ENCODE measurements at regions not wholly inside any gene's neighbourhood (a gene's known extent, or its start where the extent isn't known, plus 50 kb on each side); places are given as distances from the start of the nearest gene placed in this dataset.

DNA sequence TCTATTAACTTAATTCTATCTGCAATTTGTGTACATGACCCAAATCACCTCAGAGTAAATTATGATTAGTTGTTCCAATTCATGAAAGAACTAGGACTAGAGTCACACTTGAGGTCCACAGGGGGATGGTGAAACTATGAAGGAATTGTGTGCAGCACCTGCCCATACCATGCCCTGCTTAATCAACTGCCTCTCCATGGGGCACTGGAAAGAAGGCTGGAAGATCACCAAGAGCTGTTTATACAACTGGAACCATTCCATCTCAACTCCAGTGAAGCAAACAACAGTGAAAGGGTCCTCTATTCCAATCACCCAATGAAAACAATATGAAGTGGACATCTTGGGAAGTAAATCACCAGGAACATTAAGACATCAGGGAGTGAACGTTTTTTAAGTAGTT lies 98.7 kb upstream of the SEMA3D start:
- Histone ChIP-seq H4K20me1 (replicated peaks in 1 of 2; ENCODE audit: control insufficient read depth in 1 of 2, insufficient read depth in 2 of 2, low read length in 2 of 2) (no peaks in the 10 kb centered on the region), H3K36me3 (ENCODE audit: control insufficient read depth in 2 of 4, insufficient read depth in 4 of 4, low read length in 3 of 4) (no peaks in the 10 kb centered on the region), H3K56ac (replicated peaks; ENCODE audit: insufficient read length, low read depth, low read length) (no peak overlapping the region), H3K27me3 (replicated peaks in 1 of 4; ENCODE audit: control insufficient read depth in 3 of 4, extremely low read depth in 1 of 4, insufficient read depth in 3 of 4, low read length in 3 of 4) (no peaks in the 10 kb centered on the region), H4K5ac (ENCODE audit: insufficient read length, low read depth, low read length) (no peak overlapping the region), H2BK120ac (replicated peaks; ENCODE audit: low read depth, low read length) (no peak overlapping the region), H3K18ac (ENCODE audit: extremely low read depth, low read length) (no peak overlapping the region), H3K9ac (replicated peaks in 1 of 4; ENCODE audit: extremely low read depth in 1 of 4, low read depth in 3 of 4, low read length in 3 of 4) (no peak overlapping the region), H3K27ac (ENCODE audit: low read depth, low read length) (no peak overlapping the region), H3K79me2 (ENCODE audit: control insufficient read depth in 1 of 2, insufficient read depth in 2 of 2, low read length in 2 of 2) (no peaks in the 10 kb centered on the region), H2BK12ac (ENCODE audit: low read depth, low read length) (no peak overlapping the region), H3K79me1 (ENCODE audit: low read depth, low read length) (no peaks in the 10 kb centered on the region), H3K4ac (replicated peaks; ENCODE audit: insufficient read length, low read depth, low read length) (no peak overlapping the region), H2BK15ac (ENCODE audit: low read length) (no peak overlapping the region), H3K9me3 (ENCODE audit: insufficient read depth in 2 of 2, low read depth in 1 of 2, low read length in 1 of 2) (no peaks in the 10 kb centered on the region), H2AFZ (ENCODE audit: low read length) (no peak overlapping the region), H3K23ac (ENCODE audit: insufficient read length) (no peak overlapping the region), H2BK20ac (ENCODE audit: low read length) (no peak overlapping the region), H3K4me2 (ENCODE audit: insufficient read depth in 1 of 2, low read depth in 2 of 2, low read length in 2 of 2) (no peak overlapping the region), H4K91ac (replicated peaks; ENCODE audit: insufficient read length, low read length) (no peak overlapping the region), H3K14ac (ENCODE audit: insufficient read length) (no peak overlapping the region), H4K8ac (ENCODE audit: extremely low read depth, insufficient read depth, low read length) (no peak overlapping the region), H3K4me3 (ENCODE audit: extremely low read depth in 1 of 4, insufficient read depth in 2 of 4, low read depth in 3 of 4, low read length in 4 of 4) (no peak overlapping the region), H3K4me1 (replicated peaks in 1 of 4; ENCODE audit: control insufficient read depth in 3 of 4, insufficient read depth in 4 of 4, low read length in 3 of 4) (peaks cover 0 to 5% (median 1%) of the 10 kb centered on the region in 4 experiments; a peak in 3 of 7 replicates), H2AK5ac (ENCODE audit: low read depth, low read length) (no peak overlapping the region), H2BK5ac (ENCODE audit: low read depth, low read length) (no peak overlapping the region), H3K23me2 (ENCODE audit: low read depth, low read length) (no peaks in the 10 kb centered on the region)
- ChIA-PET CTCF (ENCODE audit: partially characterized antibody) (interaction anchor here (1.1 kb wide), 1 partner anchor 11 kb away, joined by 3 read pairs; no protein-coding TSS in a partner anchor), POLR2A (ENCODE audit: partially characterized antibody) (no interaction called here)
- DNase-seq (ENCODE audit: low read depth in 1 of 2, low spot score in 2 of 2), result no peak
- 86% methylated on average over 1 of the region's 1 CpG; no CpG with 5 or more reads in 1 of the 2 experiments for WGBS, 2 experiments (ENCODE audit: extremely low coverage in 1 of 2, insufficient coverage in 1 of 2, insufficient read length in 1 of 2, insufficient replicate concordance in 2 of 2, low coverage in 1 of 2, low lambda C conversion rate in 2 of 2, missing lambda C conversion rate in 1 of 2)
- no peak for FAIRE-seq
- TF ChIP-seq RFX5 (IDR thresholded peaks at IDR 0.05; ENCODE audit: borderline replicate concordance, low read depth, low read length) (no peak), RBBP5 (IDR thresholded peaks at IDR 0.05; ENCODE audit: borderline replicate concordance, low read depth, low read length) (no peak), POLR2AphosphoS5 (IDR thresholded peaks at IDR 0.05; ENCODE audit: low read depth, low read length) (no peak), CHD2 (IDR thresholded peaks at IDR 0.05; ENCODE audit: low read length) (no peak), GABPA (IDR thresholded peaks at IDR 0.05; ENCODE audit: borderline replicate concordance, insufficient read depth, low read length) (no peak), YY1 (IDR thresholded peaks at IDR 0.05; ENCODE audit: low read depth, low read length) (no peak), SAP30 (IDR thresholded peaks at IDR 0.05; ENCODE audit: insufficient read depth, insufficient replicate concordance, low read length) (no peak), KDM4A (IDR thresholded peaks at IDR 0.05; ENCODE audit: low read depth, low read length, severe bottlenecking) (no peak), POU5F1 (IDR thresholded peaks at IDR 0.05; ENCODE audit: low read depth, low read length) (no peak), SP2 (IDR thresholded peaks at IDR 0.05; ENCODE audit: low read length) (no peak)
- TF ChIP-seq, protein P1, sequence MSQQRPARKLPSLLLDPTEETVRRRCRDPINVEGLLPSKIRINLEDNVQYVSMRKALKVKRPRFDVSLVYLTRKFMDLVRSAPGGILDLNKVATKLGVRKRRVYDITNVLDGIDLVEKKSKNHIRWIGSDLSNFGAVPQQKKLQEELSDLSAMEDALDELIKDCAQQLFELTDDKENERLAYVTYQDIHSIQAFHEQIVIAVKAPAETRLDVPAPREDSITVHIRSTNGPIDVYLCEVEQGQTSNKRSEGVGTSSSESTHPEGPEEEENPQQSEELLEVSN (IDR thresholded peaks at IDR 0.05), result no peak
- TF ChIP-seq, protein P2, sequence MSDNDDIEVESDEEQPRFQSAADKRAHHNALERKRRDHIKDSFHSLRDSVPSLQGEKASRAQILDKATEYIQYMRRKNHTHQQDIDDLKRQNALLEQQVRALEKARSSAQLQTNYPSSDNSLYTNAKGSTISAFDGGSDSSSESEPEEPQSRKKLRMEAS (IDR thresholded peaks at IDR 0.05), result no peak
- TF ChIP-seq, protein P3, sequence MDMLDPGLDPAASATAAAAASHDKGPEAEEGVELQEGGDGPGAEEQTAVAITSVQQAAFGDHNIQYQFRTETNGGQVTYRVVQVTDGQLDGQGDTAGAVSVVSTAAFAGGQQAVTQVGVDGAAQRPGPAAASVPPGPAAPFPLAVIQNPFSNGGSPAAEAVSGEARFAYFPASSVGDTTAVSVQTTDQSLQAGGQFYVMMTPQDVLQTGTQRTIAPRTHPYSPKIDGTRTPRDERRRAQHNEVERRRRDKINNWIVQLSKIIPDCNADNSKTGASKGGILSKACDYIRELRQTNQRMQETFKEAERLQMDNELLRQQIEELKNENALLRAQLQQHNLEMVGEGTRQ (IDR thresholded peaks at IDR 0.05; ENCODE audit: low read length), result no peak

Measured in H1 (cell line).